Endothelial cell (in vitro differentiated cells): ENCODE measurements at regions not wholly inside any gene's neighbourhood (a gene's known extent, or its start where the extent isn't known, plus 50 kb on each side); places are given as distances from the start of the nearest gene placed in this dataset.

Experiments used
- DNase-seq: peaks from one replicate; pipeline ENCODE4 v3.0.0; 2021; ENCODE audit warnings: low spot score
- H3K27ac Mint-ChIP-seq: one replicate; pipeline ENCODE4 v1.8.0; 2021; ENCODE audit warnings: mixed read lengths, inconsistent platforms; ENCODE audit not compliant: unreplicated experiment
- H3K27me3 Mint-ChIP-seq: one replicate; pipeline ENCODE4 v1.8.0; 2021; ENCODE audit warnings: mild to moderate bottlenecking, moderate library complexity, mixed read lengths, inconsistent platforms; ENCODE audit not compliant: unreplicated experiment
- H3K36me3 Mint-ChIP-seq: one replicate; pipeline ENCODE4 v1.8.0; 2021; ENCODE audit warnings: mild to moderate bottlenecking, low read depth, mixed read lengths, inconsistent platforms; ENCODE audit not compliant: unreplicated experiment
- H3K4me1 Mint-ChIP-seq: one replicate; pipeline ENCODE4 v1.8.0; 2021; ENCODE audit warnings: mild to moderate bottlenecking, mixed read lengths, inconsistent platforms; ENCODE audit not compliant: unreplicated experiment
- H3K4me3 Mint-ChIP-seq: one replicate; pipeline ENCODE4 v1.8.0; 2021; ENCODE audit warnings: mild to moderate bottlenecking, mixed read lengths, inconsistent platforms; ENCODE audit not compliant: unreplicated experiment
- H3K9me3 Mint-ChIP-seq: one replicate; pipeline ENCODE4 v1.8.0; 2021; ENCODE audit warnings: mixed read lengths, inconsistent platforms; ENCODE audit not compliant: unreplicated experiment
- CTCF ChIP-seq: fragments of 200-600 bp; sonication (generic); IDR thresholded peaks from one replicate; pipeline ENCODE4 v1.5.0; 2021; ENCODE audit warnings: antibody characterized with exemption; ENCODE audit not compliant: unreplicated experiment

- no peak for DNase-seq
- Mint-ChIP-seq H3K4me3 (no peak overlapping the region), H3K9me3 (no peaks in the 10 kb centered on the region), H3K27me3 (no peaks in the 10 kb centered on the region), H3K4me1 (peaks cover 17% of the 10 kb centered on the region), H3K27ac (no peak overlapping the region), H3K36me3 (peaks cover 33% of the 10 kb centered on the region)
- no peak for TF ChIP-seq CTCF
Measured at GRCh38 chr20:3306068-3306467, 67.1 kb upstream of the SLC4A11 start.

GRCh38 chr20:3304456-3304855, 65.5 kb upstream of the SLC4A11 start:
- Mint-ChIP-seq H3K4me1 (peaks cover 17% of the 10 kb centered on the region), H3K27me3 (no peaks in the 10 kb centered on the region), H3K9me3 (no peaks in the 10 kb centered on the region), H3K27ac (no peak overlapping the region), H3K36me3 (peaks cover 33% of the 10 kb centered on the region), H3K4me3 (peak overlapping the region; percentile 14)
- DNase-seq = no peak
- no peak for TF ChIP-seq CTCF

- no peaks in the 10 kb centered on the region for H3K9me3 Mint-ChIP-seq
- no peaks in the 10 kb centered on the region for H3K27me3 Mint-ChIP-seq
- H3K4me1 Mint-ChIP-seq = no peaks in the 10 kb centered on the region
- H3K4me3 Mint-ChIP-seq = no peak overlapping the region
- no peak for DNase-seq
- H3K27ac Mint-ChIP-seq = no peak overlapping the region
- peaks cover 21% of the 10 kb centered on the region for H3K36me3 Mint-ChIP-seq
- no peak for TF ChIP-seq CTCF
Measured at GRCh38 chr20:3297079-3297378, 58.0 kb upstream of the SLC4A11 start.

- no peak for TF ChIP-seq CTCF
- Mint-ChIP-seq H3K36me3 (peaks cover 26% of the 10 kb centered on the region), H3K4me1 (no peaks in the 10 kb centered on the region), H3K27me3 (peaks cover 2% of the 10 kb centered on the region), H3K9me3 (no peaks in the 10 kb centered on the region), H3K4me3 (no peak overlapping the region), H3K27ac (no peak overlapping the region)
- no peak for DNase-seq
Measured at GRCh38 chr20:3296261-3297078, 57.5 kb upstream of the SLC4A11 start.
